Subcutaneous abdominal adipose tissue (tissue), 5 donors: ENCODE measurements at regions not wholly inside any gene's neighbourhood (a gene's known extent, or its start where the extent isn't known, plus 50 kb on each side); places are given as distances from the start of the nearest gene placed in this dataset.

Experiments used
- H3K27ac ChIP-seq: one replicate; pipeline ENCODE4 v1.7.0; 2013; ENCODE audit warnings: low read depth, mild to moderate bottlenecking, inconsistent platforms, low read length, moderate library complexity
- H3K27me3 ChIP-seq, 5 donors: one replicate each; pipeline ENCODE4 v1.7.0; 2013; ENCODE audit warnings: low read length in 5 of 5, inconsistent platforms in 1 of 5; ENCODE audit not compliant: control insufficient read depth in 5 of 5, insufficient read depth in 4 of 5
- H3K36me3 ChIP-seq, 5 donors: one replicate each; pipeline ENCODE4 v1.7.0; 2013; ENCODE audit warnings: low read length in 5 of 5; ENCODE audit not compliant: control insufficient read depth in 5 of 5, insufficient read depth in 5 of 5
- H3K4me1 ChIP-seq, 5 donors: one replicate each; pipeline ENCODE4 v1.7.0; 2013; ENCODE audit warnings: low read length in 5 of 5, mild to moderate bottlenecking in 3 of 5, moderate library complexity in 1 of 5; ENCODE audit not compliant: control insufficient read depth in 5 of 5, insufficient read depth in 5 of 5
- H3K4me3 ChIP-seq, 5 donors: one replicate each; pipeline ENCODE4 v1.7.0; 2013; ENCODE audit warnings: low read length in 5 of 5, low read depth in 1 of 5
- H3K9ac ChIP-seq, 5 donors: one replicate each; pipeline ENCODE4 v1.7.0; 2013; ENCODE audit warnings: low read length in 5 of 5, mild to moderate bottlenecking in 4 of 5, moderate library complexity in 3 of 5
- H3K9me3 ChIP-seq, 5 donors: one replicate each; pipeline ENCODE4 v1.7.0; 2013; ENCODE audit warnings: low read length in 5 of 5; ENCODE audit not compliant: control insufficient read depth in 5 of 5
- donor health status: healthy.
- donor health status: healthy.
- donor health status: healthy.
- donor health status: healthy.
- donor health status: healthy.

GRCh38 chr1:18005238-18005637 lies 102.4 kb upstream of the IGSF21 start:
- H3K4me1 ChIP-seq: no peaks in the 10 kb centered on the region
- peaks cover 0 to 38% (median 24%) of the 10 kb centered on the region in 5 donors for H3K27me3 ChIP-seq
- no peak overlapping the region for H3K27ac ChIP-seq
- H3K4me3 ChIP-seq: no peak overlapping the region
- peaks cover 0 to 2% (median 0%) of the 10 kb centered on the region in 5 donors for H3K9me3 ChIP-seq
- no peak overlapping the region for H3K9ac ChIP-seq
- H3K36me3 ChIP-seq: no peaks in the 10 kb centered on the region

- no peak overlapping the region for H3K4me3 ChIP-seq
- H3K4me1 ChIP-seq: no peaks in the 10 kb centered on the region
- peaks cover 0 to 41% (median 33%) of the 10 kb centered on the region in 5 donors for H3K27me3 ChIP-seq
These were observed 100.1 kb upstream of the IGSF21 start for GRCh38 chr1:18007391-18008041.

GRCh38 chr1:18008081-18008480 lies 99.5 kb upstream of the IGSF21 start:
- Histone ChIP-seq H3K36me3 (no peaks in the 10 kb centered on the region), H3K4me3 (no peak overlapping the region), H3K9ac (no peak overlapping the region), H3K27me3 (peaks cover 0 to 42% (median 35%) of the 10 kb centered on the region in 5 donors), H3K27ac (no peak overlapping the region), H3K9me3 (peaks cover 0 to 3% (median 2%) of the 10 kb centered on the region in 5 donors), H3K4me1 (no peaks in the 10 kb centered on the region)

More at GRCh38 chr1:18007391-18008041, 100.1 kb upstream of the IGSF21 start:
- Histone ChIP-seq H3K36me3 (no peaks in the 10 kb centered on the region), H3K27ac (no peak overlapping the region), H3K9me3 (peaks cover 0 to 3% (median 2%) of the 10 kb centered on the region in 5 donors), H3K9ac (no peak overlapping the region)

GRCh38 chr1:18009055-18009454 lies 98.5 kb upstream of the IGSF21 start:
- peaks cover 0 to 3% (median 2%) of the 10 kb centered on the region in 5 donors for H3K9me3 ChIP-seq
- no peaks in the 10 kb centered on the region for H3K4me1 ChIP-seq
- H3K27me3 ChIP-seq: peaks cover 0 to 38% (median 35%) of the 10 kb centered on the region in 5 donors
- H3K36me3 ChIP-seq: no peaks in the 10 kb centered on the region
- H3K27ac ChIP-seq: no peak overlapping the region
- H3K9ac ChIP-seq: no peak overlapping the region
- H3K4me3 ChIP-seq: no peak overlapping the region

- Histone ChIP-seq H3K27ac (no peak overlapping the region), H3K9me3 (peaks cover 0 to 3% (median 2%) of the 10 kb centered on the region in 5 donors), H3K4me1 (no peaks in the 10 kb centered on the region), H3K27me3 (peaks cover 0 to 39% (median 34%) of the 10 kb centered on the region in 5 donors), H3K36me3 (no peaks in the 10 kb centered on the region), H3K9ac (no peak overlapping the region), H3K4me3 (no peak overlapping the region)
These were observed 98.1 kb upstream of the IGSF21 start for GRCh38 chr1:18009478-18009961.

GRCh38 chr1:18010408-18010807 lies 97.2 kb upstream of the IGSF21 start:
- H3K4me1 ChIP-seq: no peaks in the 10 kb centered on the region
- no peak overlapping the region for H3K4me3 ChIP-seq
- peaks cover 0 to 3% (median 0%) of the 10 kb centered on the region in 5 donors for H3K9me3 ChIP-seq
- peaks cover 0 to 38% (median 31%) of the 10 kb centered on the region in 5 donors for H3K27me3 ChIP-seq
- no peaks in the 10 kb centered on the region for H3K36me3 ChIP-seq
- no peak overlapping the region for H3K27ac ChIP-seq
- no peak overlapping the region for H3K9ac ChIP-seq

- Histone ChIP-seq H3K9ac (no peak overlapping the region), H3K4me1 (no peaks in the 10 kb centered on the region), H3K27ac (no peak overlapping the region), H3K9me3 (peaks cover 0 to 3% (median 0%) of the 10 kb centered on the region in 5 donors), H3K36me3 (no peaks in the 10 kb centered on the region), H3K27me3 (peaks cover 0 to 40% (median 33%) of the 10 kb centered on the region in 5 donors), H3K4me3 (no peak overlapping the region)
These were observed 96.7 kb upstream of the IGSF21 start for GRCh38 chr1:18010945-18011344.

GRCh38 chr1:18011703-18012102 lies 95.9 kb upstream of the IGSF21 start:
- H3K4me3 ChIP-seq: no peak overlapping the region
- peaks cover 0 to 3% (median 0%) of the 10 kb centered on the region in 5 donors for H3K9me3 ChIP-seq
- H3K27me3 ChIP-seq: peaks cover 0 to 37% (median 27%) of the 10 kb centered on the region in 5 donors
- H3K9ac ChIP-seq: no peak overlapping the region
- no peaks in the 10 kb centered on the region for H3K36me3 ChIP-seq
- H3K27ac ChIP-seq: no peak overlapping the region
- H3K4me1 ChIP-seq: no peaks in the 10 kb centered on the region

- no peak overlapping the region for H3K4me3 ChIP-seq
- no peak overlapping the region for H3K9ac ChIP-seq
- no peaks in the 10 kb centered on the region for H3K36me3 ChIP-seq
- no peak overlapping the region for H3K27ac ChIP-seq
- peaks cover 0 to 3% (median 0%) of the 10 kb centered on the region in 5 donors for H3K9me3 ChIP-seq
- no peaks in the 10 kb centered on the region for H3K4me1 ChIP-seq
- peaks cover 0 to 41% (median 21%) of the 10 kb centered on the region in 5 donors for H3K27me3 ChIP-seq
These were observed 94.9 kb upstream of the IGSF21 start for GRCh38 chr1:18012686-18013085.

GRCh38 chr1:18013216-18013615 lies 94.4 kb upstream of the IGSF21 start:
- Histone ChIP-seq H3K27me3 (peaks cover 0 to 43% (median 21%) of the 10 kb centered on the region in 5 donors), H3K4me1 (no peaks in the 10 kb centered on the region), H3K36me3 (no peaks in the 10 kb centered on the region), H3K9ac (no peak overlapping the region), H3K4me3 (no peak overlapping the region), H3K27ac (no peak overlapping the region), H3K9me3 (peaks cover 0 to 3% (median 0%) of the 10 kb centered on the region in 5 donors)
